Adrenal gland (tissue), 9 donors: ENCODE measurements at regions not wholly inside any gene's neighbourhood (a gene's known extent, or its start where the extent isn't known, plus 50 kb on each side); places are given as distances from the start of the nearest gene placed in this dataset.

Experiments
- DNase-seq, 7 donors: peaks; one replicate each; pipeline ENCODE4 v3.0.0-alpha.2; 2019 to 2020
- H3K27ac ChIP-seq, 5 donors: fragments of 200-600 bp; sonication (generic) in 4 of 5; 1 replicate in 3 of 5; 2 replicates in 2 of 5; pipeline versions ENCODE4 v1.5.1 to v1.8.0; 2016 to 2020; ENCODE audit warnings: mild to moderate bottlenecking in 1 of 5
- H3K27me3 ChIP-seq: fragments of 200-600 bp; 2 replicates; pipeline ENCODE4 v1.8.0; 2021
- H3K36me3 ChIP-seq, 2 donors: fragments of 200-600 bp; replicated peaks in 1 of 2; 1 replicate in 1 of 2; 2 replicates in 1 of 2; pipeline versions ENCODE4 v1.5.1 to v1.8.0; 2018 to 2022
- H3K4me1 ChIP-seq, 2 donors: fragments of 200-600 bp; replicated peaks in 1 of 2; 1 replicate in 1 of 2; 2 replicates in 1 of 2; pipeline versions ENCODE4 v1.5.1 to v1.8.0; 2018 to 2021
- H3K4me3 ChIP-seq, 4 donors: fragments of 200-600 bp; sonication (generic) in 3 of 4; one replicate each; pipeline ENCODE4 v1.5.1; 2016 to 2018
- H3K9me3 ChIP-seq, 3 donors: fragments of 200-600 bp; sonication (generic) in 1 of 3; replicated peaks in 1 of 3; 1 replicate in 2 of 3; 2 replicates in 1 of 3; pipeline versions ENCODE4 v1.5.1 to v1.8.0; 2016 to 2021
- CTCF ChIP-seq, 6 experiments: fragments of 450-650 bp in 4 of 6; fragments of 200-600 bp in 2 of 6; sonication (generic) in 1 of 6; IDR thresholded peaks; 1 replicate in 5 of 6; 2 replicates in 1 of 6; pipeline versions ENCODE4 v1.5.1 to v1.8.0; 2016 to 2021; ENCODE audit warnings: antibody characterized with exemption in 6 of 6, mild to moderate bottlenecking in 2 of 6, moderate library complexity in 1 of 6
- POLR2A ChIP-seq, 2 donors: fragments of 450-650 bp; IDR thresholded peaks; one replicate each; pipeline ENCODE4 v1.6.1; 2017; ENCODE audit warnings: antibody characterized with exemption in 2 of 2, mild to moderate bottlenecking in 2 of 2, moderate library complexity in 1 of 2
- WGBS, 4 donors: extraction: QIAGEN DNeasy Blood & Tissue Kit in 2 of 4; methylation state at CpG; one replicate each; pipeline versions ENCODE4 v1.1.5 to v1.1.7; 2013 to 2017; 5-methylcytosine and 5-hydroxymethylcytosine counted together
- intact Hi-C, 2 donors: fragments of 100-400 bp; cut with DNase I; formaldehyde crosslinking; loops; one replicate each; pipeline versions ENCODE4 v1.14.1 to v1.15.0; 2022 to 2023
- donor health status: healthy with polysubstance abuse.
- donor health status: Bipolar disorder and iron deficiency.
- donor health status: DM: yes; HTN: yes; CAD: no.
- donor health status: DM: no; HTN: no; CAD: no.
- donor health status: DM: no; HTN: no; CAD: no.

- intact Hi-C loops: no loop called here
- no peaks in the 10 kb centered on the region for H3K36me3 ChIP-seq
- WGBS, 4 donors: 59 to 75% (median 66%) methylated on average over 3 of the region's 3 CpGs
- H3K27me3 ChIP-seq: peaks cover 3% of the 10 kb centered on the region
- no peak for DNase-seq
- no peak overlapping the region for H3K27ac ChIP-seq
- H3K9me3 ChIP-seq: no peaks in the 10 kb centered on the region
- H3K4me1 ChIP-seq: no peaks in the 10 kb centered on the region
- TF ChIP-seq POLR2A (IDR thresholded peaks at IDR 0.05) (no peak), CTCF (IDR thresholded peaks at IDR 0.05) (no peak)
- no peak overlapping the region for H3K4me3 ChIP-seq
Measured at GRCh38 chr1:87186346-87186745, 142.3 kb upstream of the LMO4 start.

DNA sequence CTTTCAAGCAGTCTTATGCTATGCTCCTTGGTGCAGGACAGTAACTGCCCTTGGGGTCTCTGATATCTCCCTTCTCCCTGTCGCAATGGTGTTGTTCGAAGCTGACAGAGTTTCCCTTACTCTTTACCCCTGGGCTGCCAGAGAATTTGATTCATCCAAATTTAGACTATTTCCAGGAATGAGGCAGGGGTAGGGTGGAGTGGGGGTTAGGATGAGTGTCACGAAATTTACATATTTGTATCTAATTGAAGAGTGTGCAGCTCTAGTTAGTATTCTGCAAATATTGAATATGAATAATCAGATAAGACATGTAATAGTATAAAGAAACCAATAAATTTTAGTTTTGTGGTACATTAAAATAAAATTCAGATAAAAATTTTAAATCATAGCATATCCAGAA, 140.0 kb upstream of the LMO4 start:
- Histone ChIP-seq H3K4me1 (no peaks in the 10 kb centered on the region), H3K4me3 (no peak overlapping the region), H3K36me3 (no peaks in the 10 kb centered on the region), H3K27me3 (no peaks in the 10 kb centered on the region), H3K9me3 (no peaks in the 10 kb centered on the region), H3K27ac (no peak overlapping the region)
- TF ChIP-seq CTCF (IDR thresholded peaks at IDR 0.05) (no peak), POLR2A (IDR thresholded peaks at IDR 0.05) (no peak)
- 62 to 85% (median 73%) methylated on average over 3 of the region's 3 CpGs for WGBS, 4 donors
- intact Hi-C loops: no loop called here
- no peak for DNase-seq

GRCh38 chr1:87190402-87190801, 138.3 kb upstream of the LMO4 start:
- 57 to 72% (median 63%) methylated on average over 2 of the region's 2 CpGs for WGBS, 4 donors
- Histone ChIP-seq H3K9me3 (no peaks in the 10 kb centered on the region), H3K4me3 (no peak overlapping the region), H3K36me3 (no peaks in the 10 kb centered on the region), H3K4me1 (no peaks in the 10 kb centered on the region), H3K27ac (no peak overlapping the region), H3K27me3 (no peaks in the 10 kb centered on the region)
- no peak for TF ChIP-seq POLR2A (IDR thresholded peaks at IDR 0.05)
- no peak for TF ChIP-seq CTCF (IDR thresholded peaks at IDR 0.05)
- no peak for DNase-seq
- intact Hi-C loops: no loop called here

- no peak overlapping the region for H3K4me3 ChIP-seq
- H3K27me3 ChIP-seq: no peaks in the 10 kb centered on the region
- WGBS, 4 donors: 48 to 68% (median 57%) methylated on average over 2 of the region's 2 CpGs
- H3K36me3 ChIP-seq: no peaks in the 10 kb centered on the region
- DNase-seq: no peak
- H3K27ac ChIP-seq: no peak overlapping the region
- no peaks in the 10 kb centered on the region for H3K9me3 ChIP-seq
- TF ChIP-seq POLR2A (IDR thresholded peaks at IDR 0.05) (no peak), CTCF (IDR thresholded peaks at IDR 0.05) (no peak)
- H3K4me1 ChIP-seq: no peaks in the 10 kb centered on the region
- intact Hi-C loops: no loop called here
Measured at GRCh38 chr1:87191646-87192045, 137.0 kb upstream of the LMO4 start.
